GM12864 (cell line): ENCODE measurements at regions not wholly inside any gene's neighbourhood (a gene's known extent, or its start where the extent isn't known, plus 50 kb on each side); places are given as distances from the start of the nearest gene placed in this dataset.

Source experiments
- DNase-seq: peaks from one replicate; pipeline ENCODE4 v3.0.0-alpha.2; 2011; ENCODE audit warnings: low read depth
- H3K4me3 ChIP-seq: 2 replicates; pipeline ENCODE4 v1.5.1; 2011; ENCODE audit warnings: mild to moderate bottlenecking, low read depth, low read length, control low read depth
- TF ChIP-seq, protein P1 (sequence below): IDR thresholded peaks from 2 replicates; pipeline ENCODE4 v1.5.1; 2011; ENCODE audit warnings: low read depth, mild to moderate bottlenecking, moderate library complexity, low read length, control low read depth, inconsistent platforms; ENCODE audit errors: missing control alignments

DNA sequence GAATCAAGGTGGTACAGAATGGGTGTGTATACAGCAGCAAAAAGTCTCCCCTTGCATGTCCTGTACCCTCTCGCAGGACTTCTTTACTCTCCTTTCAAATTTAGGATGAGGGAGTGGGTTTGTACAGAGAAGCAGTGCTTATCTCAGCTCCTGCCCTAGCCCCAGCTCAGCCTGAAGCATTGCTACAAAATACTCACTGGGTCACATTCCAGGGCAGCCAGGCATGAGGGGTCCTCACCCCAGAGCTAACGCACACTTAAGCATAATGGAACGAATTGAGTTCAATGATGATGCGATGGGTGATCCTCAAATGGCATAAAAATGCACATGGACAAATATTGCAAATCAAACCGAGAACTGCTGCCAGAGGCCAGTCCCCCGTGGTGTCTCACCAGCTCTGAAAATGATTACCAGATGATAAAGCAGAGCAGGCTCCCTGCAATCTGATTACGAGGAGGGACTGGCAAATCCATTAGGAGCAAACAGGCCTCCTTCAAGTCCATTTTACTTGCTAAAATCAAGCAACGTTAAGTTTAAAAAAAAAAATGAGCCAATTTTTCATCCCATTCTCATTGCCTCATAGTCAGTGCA, 231.6 kb upstream of the TAS2R1 start:
- TF ChIP-seq, protein P1, sequence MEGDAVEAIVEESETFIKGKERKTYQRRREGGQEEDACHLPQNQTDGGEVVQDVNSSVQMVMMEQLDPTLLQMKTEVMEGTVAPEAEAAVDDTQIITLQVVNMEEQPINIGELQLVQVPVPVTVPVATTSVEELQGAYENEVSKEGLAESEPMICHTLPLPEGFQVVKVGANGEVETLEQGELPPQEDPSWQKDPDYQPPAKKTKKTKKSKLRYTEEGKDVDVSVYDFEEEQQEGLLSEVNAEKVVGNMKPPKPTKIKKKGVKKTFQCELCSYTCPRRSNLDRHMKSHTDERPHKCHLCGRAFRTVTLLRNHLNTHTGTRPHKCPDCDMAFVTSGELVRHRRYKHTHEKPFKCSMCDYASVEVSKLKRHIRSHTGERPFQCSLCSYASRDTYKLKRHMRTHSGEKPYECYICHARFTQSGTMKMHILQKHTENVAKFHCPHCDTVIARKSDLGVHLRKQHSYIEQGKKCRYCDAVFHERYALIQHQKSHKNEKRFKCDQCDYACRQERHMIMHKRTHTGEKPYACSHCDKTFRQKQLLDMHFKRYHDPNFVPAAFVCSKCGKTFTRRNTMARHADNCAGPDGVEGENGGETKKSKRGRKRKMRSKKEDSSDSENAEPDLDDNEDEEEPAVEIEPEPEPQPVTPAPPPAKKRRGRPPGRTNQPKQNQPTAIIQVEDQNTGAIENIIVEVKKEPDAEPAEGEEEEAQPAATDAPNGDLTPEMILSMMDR, result no peak
- DNase-seq, result no peak

DNA sequence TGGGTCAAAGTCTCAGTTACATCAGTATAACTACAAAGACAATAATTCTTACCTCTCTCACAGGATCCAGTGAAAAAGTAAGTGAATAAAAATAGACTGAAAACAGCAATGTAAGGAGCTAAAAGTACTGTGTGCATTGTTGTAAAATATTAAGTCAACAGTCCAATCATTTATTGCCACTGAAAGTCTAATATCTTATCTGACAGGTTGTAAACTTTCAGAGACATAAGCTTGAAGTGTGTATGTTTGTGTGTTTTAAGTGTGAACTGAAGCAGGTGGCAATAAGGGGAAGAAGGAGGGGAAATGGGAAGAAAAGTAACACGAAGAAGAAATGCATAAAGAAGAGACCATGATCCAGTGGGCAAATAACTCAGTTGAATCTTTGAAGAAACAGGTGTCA, 229.7 kb upstream of the TAS2R1 start:
- TF ChIP-seq, protein P1, result no peak
- no peak overlapping the region for H3K4me3 ChIP-seq
- no peak for DNase-seq

More for the DNA sequence above, 231.6 kb upstream of the TAS2R1 start:
- no peak overlapping the region for H3K4me3 ChIP-seq

DNA sequence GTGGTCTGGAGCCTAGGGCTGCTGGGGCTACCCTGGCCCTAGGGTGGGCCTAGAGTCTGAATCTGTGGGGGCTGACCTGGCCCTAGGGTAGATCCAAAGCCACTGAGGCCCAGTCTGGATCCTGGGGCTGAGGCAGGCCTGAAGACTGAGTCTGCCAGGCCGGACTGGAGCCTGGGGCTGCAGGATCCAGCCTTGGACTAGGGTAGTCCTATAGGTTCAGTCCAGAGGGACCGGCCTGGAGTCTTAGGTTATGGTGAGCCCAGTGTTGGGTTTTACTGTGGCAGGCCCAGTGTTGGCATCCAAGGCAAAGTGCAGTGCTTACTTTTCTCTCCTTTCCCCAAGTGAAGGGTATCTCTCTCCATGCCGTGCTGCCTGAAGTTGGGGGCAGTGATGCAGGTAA, 227.9 kb upstream of the TAS2R1 start:
- TF ChIP-seq, protein P1, result no peak
- H3K4me3 ChIP-seq, result no peak overlapping the region
- no peak for DNase-seq

DNA sequence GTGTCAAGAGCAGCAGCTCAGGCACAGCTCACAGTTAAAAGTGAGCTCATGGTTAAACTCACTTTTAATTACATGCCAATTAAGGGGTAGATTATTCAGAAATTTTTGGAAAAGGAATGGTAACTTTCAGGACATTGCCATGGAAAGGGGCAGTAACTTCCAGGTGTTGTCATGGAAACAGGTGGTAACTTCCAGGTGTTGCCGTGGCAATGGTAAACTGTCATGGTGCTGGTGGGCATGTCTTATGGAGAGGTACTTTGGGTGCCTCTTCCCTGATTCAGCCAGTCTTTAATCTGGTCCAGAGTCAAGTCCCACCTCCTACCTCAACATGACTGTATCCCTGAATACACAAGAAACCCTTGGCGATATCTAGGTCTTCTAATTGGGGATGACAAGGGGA, 223.2 kb upstream of the TAS2R1 start:
- DNase-seq, result no peak
- H3K4me3 ChIP-seq, result no peak overlapping the region
- TF ChIP-seq, protein P1, result no peak

DNA sequence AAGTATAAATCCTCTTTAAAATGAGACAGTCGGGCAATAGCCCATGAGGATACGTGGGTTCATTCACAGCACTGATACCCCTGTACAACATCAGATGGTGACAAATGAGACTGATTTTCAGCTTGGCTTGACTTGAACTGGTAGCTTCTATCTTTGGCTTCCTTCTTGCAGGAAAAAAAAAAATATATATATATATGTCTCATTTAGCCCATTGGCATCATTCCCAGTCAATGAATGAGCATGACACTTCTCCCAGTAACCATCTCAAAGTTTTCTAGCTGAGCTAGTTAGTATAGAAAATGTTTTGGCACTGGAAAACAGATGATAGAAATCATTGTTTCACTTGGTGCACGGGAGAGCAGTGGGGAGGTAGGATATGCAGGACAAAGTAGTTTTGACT, 222.5 kb upstream of the TAS2R1 start:
- no peak overlapping the region for H3K4me3 ChIP-seq
- no peak for DNase-seq
- TF ChIP-seq, protein P1, result no peak

DNA sequence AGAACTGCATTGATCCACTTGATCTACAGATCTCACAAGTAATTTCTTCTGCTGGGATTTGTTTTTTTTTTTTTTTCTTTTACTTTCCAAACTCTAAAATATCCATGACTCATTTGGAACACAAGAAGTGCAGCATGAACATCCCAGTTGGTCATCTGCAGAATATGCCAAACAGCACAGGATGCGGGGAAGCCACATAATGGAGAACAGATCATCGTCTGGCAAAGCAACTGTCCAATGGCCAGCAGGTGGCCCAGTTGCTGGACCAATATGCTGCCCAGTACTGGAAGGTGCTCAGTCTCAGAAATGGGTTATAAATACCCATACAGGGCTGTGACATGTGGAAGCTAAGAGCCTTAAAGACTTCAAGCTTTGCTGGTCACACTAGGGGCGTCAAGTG, 221.3 kb upstream of the TAS2R1 start:
- H3K4me3 ChIP-seq, result no peak overlapping the region
- TF ChIP-seq, protein P1, result no peak
- no peak for DNase-seq

DNA sequence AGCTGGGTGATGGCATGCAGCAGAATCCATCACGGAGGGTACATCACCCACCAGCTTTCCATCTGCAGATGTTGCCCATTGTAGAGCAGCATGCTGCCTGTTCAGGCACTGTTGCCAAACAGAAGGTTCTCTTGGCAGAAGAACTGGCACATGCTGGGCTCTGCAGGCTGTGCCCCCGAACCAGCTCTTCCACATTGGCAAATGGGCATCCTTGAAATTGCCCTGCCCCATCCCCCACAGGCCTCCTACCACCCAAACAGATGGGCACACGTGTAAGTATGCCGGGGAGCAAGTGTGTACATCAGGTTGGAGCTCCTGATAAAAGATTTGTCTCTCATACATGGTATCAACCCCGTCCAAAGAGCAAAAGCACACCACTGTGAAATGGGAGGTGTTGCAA, 220.3 kb upstream of the TAS2R1 start:
- TF ChIP-seq, protein P1, result no peak
- no peak for DNase-seq

More for the DNA sequence above, 220.3 kb upstream of the TAS2R1 start:
- no peak overlapping the region for H3K4me3 ChIP-seq
